Uterus (tissue), 3 donors: ENCODE measurements at regions not wholly inside any gene's neighbourhood (a gene's known extent, or its start where the extent isn't known, plus 50 kb on each side); places are given as distances from the start of the nearest gene placed in this dataset.

ENCODE experiments used
- DNase-seq, 2 donors: peaks; one replicate each; pipeline ENCODE4 v3.0.0-alpha.2; 2019 to 2020
- H3K27ac ChIP-seq, 2 donors: fragments of 200-600 bp; sonication (generic); 1 replicate in 1 of 2; 2 replicates in 1 of 2; pipeline ENCODE4 v1.5.1; 2016 to 2018
- H3K27me3 ChIP-seq, 2 donors: fragments of 200-600 bp; sonication (generic); one replicate each; pipeline ENCODE4 v1.5.1; 2018 to 2019; ENCODE audit warnings: control low read depth in 1 of 2
- H3K36me3 ChIP-seq, 2 donors: fragments of 200-600 bp; sonication (generic); one replicate each; pipeline ENCODE4 v1.5.1; 2019; ENCODE audit warnings: control low read depth in 1 of 2
- H3K4me1 ChIP-seq, 2 donors: fragments of 200-600 bp; sonication (generic); one replicate each; pipeline ENCODE4 v1.5.1; 2018 to 2019; ENCODE audit warnings: control low read depth in 1 of 2
- H3K4me3 ChIP-seq, 2 donors: fragments of 200-600 bp; sonication (generic); 1 replicate in 1 of 2; 2 replicates in 1 of 2; pipeline ENCODE4 v1.5.1; 2018 to 2019; ENCODE audit warnings: mild to moderate bottlenecking in 1 of 2
- H3K9me3 ChIP-seq, 2 donors: fragments of 200-600 bp; sonication (generic); one replicate each; pipeline ENCODE4 v1.5.1; 2019; ENCODE audit warnings: control low read depth in 1 of 2
- CTCF ChIP-seq, 4 experiments: fragments of 200-600 bp in 2 of 4; fragments of 450-650 bp in 2 of 4; sonication (generic) in 2 of 4; IDR thresholded peaks; one replicate each; pipeline ENCODE4 v1.5.1; 2016 to 2019; ENCODE audit warnings: antibody characterized with exemption in 4 of 4, mild to moderate bottlenecking in 2 of 4, moderate library complexity in 1 of 4
- POLR2A ChIP-seq, 2 donors: fragments of 450-650 bp; IDR thresholded peaks; one replicate each; pipeline ENCODE4 v1.6.1; 2016; ENCODE audit warnings: antibody characterized with exemption in 2 of 2, mild to moderate bottlenecking in 1 of 2, moderate library complexity in 1 of 2
- intact Hi-C: fragments of 100-400 bp; cut with DNase I; formaldehyde crosslinking; loops from one replicate; pipeline ENCODE4 v1.15.1; 2023; ENCODE audit warnings: low total_unique reads
- donor health status: DM: yes; HTN: yes; CAD: no.

GRCh38 chr5:89712134-89712700 lies 697.3 kb downstream of the CETN3 start:
- H3K36me3 ChIP-seq, result no peaks in the 10 kb centered on the region
- no peak for DNase-seq

GRCh38 chr5:89711526-89711925 lies 698.0 kb downstream of the CETN3 start:
- H3K36me3 ChIP-seq, result no peaks in the 10 kb centered on the region
- intact Hi-C loops, result no loop called here
- H3K4me3 ChIP-seq, result no peak overlapping the region
- H3K9me3 ChIP-seq, result no peaks in the 10 kb centered on the region
- no peaks in the 10 kb centered on the region for H3K4me1 ChIP-seq
- no peak overlapping the region for H3K27ac ChIP-seq
- H3K27me3 ChIP-seq, result no peaks in the 10 kb centered on the region
- DNase-seq, result no peak
- TF ChIP-seq CTCF (IDR thresholded peaks at IDR 0.05), result no peak
- TF ChIP-seq POLR2A (IDR thresholded peaks at IDR 0.05), result no peak

More at GRCh38 chr5:89712134-89712700, 697.3 kb downstream of the CETN3 start:
- Histone ChIP-seq H3K27me3 (no peaks in the 10 kb centered on the region), H3K27ac (no peak overlapping the region), H3K4me3 (no peak overlapping the region), H3K4me1 (no peaks in the 10 kb centered on the region), H3K9me3 (no peaks in the 10 kb centered on the region)
- no peak for TF ChIP-seq CTCF (IDR thresholded peaks at IDR 0.05)
- intact Hi-C loops, result no loop called here

- no peaks in the 10 kb centered on the region for H3K27me3 ChIP-seq
These were observed 699.5 kb downstream of the CETN3 start for GRCh38 chr5:89710006-89710405.

GRCh38 chr5:89707891-89708290 lies 701.7 kb downstream of the CETN3 start:
- Histone ChIP-seq H3K36me3 (no peaks in the 10 kb centered on the region), H3K27me3 (no peaks in the 10 kb centered on the region), H3K4me1 (no peaks in the 10 kb centered on the region), H3K4me3 (no peak overlapping the region), H3K9me3 (no peaks in the 10 kb centered on the region), H3K27ac (no peak overlapping the region)
- intact Hi-C loops, result no loop called here
- TF ChIP-seq CTCF (IDR thresholded peaks at IDR 0.05) (no peak), POLR2A (IDR thresholded peaks at IDR 0.05) (no peak)
- DNase-seq, result no peak

More at GRCh38 chr5:89710006-89710405, 699.5 kb downstream of the CETN3 start:
- no peak overlapping the region for H3K27ac ChIP-seq
- H3K4me3 ChIP-seq, result no peak overlapping the region
- TF ChIP-seq CTCF (IDR thresholded peaks at IDR 0.05) (no peak), POLR2A (IDR thresholded peaks at IDR 0.05) (no peak)
- DNase-seq, result no peak
- no peaks in the 10 kb centered on the region for H3K4me1 ChIP-seq
- H3K36me3 ChIP-seq, result no peaks in the 10 kb centered on the region
- H3K9me3 ChIP-seq, result no peaks in the 10 kb centered on the region
- intact Hi-C loops, result no loop called here

GRCh38 chr5:89706731-89707130 lies 702.8 kb downstream of the CETN3 start:
- no peak for TF ChIP-seq CTCF (IDR thresholded peaks at IDR 0.05)
- no peak for DNase-seq
- intact Hi-C loops, result no loop called here

More at GRCh38 chr5:89706731-89707130, 702.8 kb downstream of the CETN3 start:
- Histone ChIP-seq H3K36me3 (no peaks in the 10 kb centered on the region), H3K4me1 (no peaks in the 10 kb centered on the region), H3K4me3 (no peak overlapping the region), H3K27ac (no peak overlapping the region), H3K9me3 (no peaks in the 10 kb centered on the region), H3K27me3 (no peaks in the 10 kb centered on the region)
